Activated T-helper 1 cell treated with Interleukin-2 at 50 U/mL for 16 hours (primary cell): ENCODE measurements at regions not wholly inside any gene's neighbourhood (a gene's known extent, or its start where the extent isn't known, plus 50 kb on each side); places are given as distances from the start of the nearest gene placed in this dataset.
"Not testable (repeated sequence)": the region's sequence is repeated elsewhere in the genome, so short reads cannot be mapped to it uniquely, and the experiment has no call there.

ENCODE experiments used
- DNase-seq: peaks from one replicate; pipeline ENCODE4 v3.0.0-alpha.2; 2020; ENCODE audit warnings: low read depth

- DNase-seq = no peak
Observed at GRCh38 chr2:160550048-160550447, 56.4 kb upstream of the RBMS1 start.

- no peak for DNase-seq
Observed at GRCh38 chr2:160551259-160551658, 57.7 kb upstream of the RBMS1 start.

GRCh38 chr2:160555420-160556071, 61.9 kb upstream of the RBMS1 start:
- no peak for DNase-seq

GRCh38 chr2:160557903-160558302, 64.3 kb upstream of the RBMS1 start:
- DNase-seq = no peak

GRCh38 chr2:160558531-160558930, 64.9 kb upstream of the RBMS1 start:
- no peak for DNase-seq

GRCh38 chr2:160561551-160562295, 68.1 kb upstream of the RBMS1 start:
- no peak for DNase-seq

- DNase-seq = no peak
Observed at GRCh38 chr2:160562730-160563129, 69.1 kb upstream of the RBMS1 start.

- no peak for DNase-seq
Observed at GRCh38 chr2:160564591-160564990, 71.0 kb upstream of the RBMS1 start.

- DNase-seq = no peak
Observed at GRCh38 chr2:160565099-160565845, 71.7 kb upstream of the RBMS1 start.

- no peak for DNase-seq
Observed at GRCh38 chr2:160566717-160567116, 73.1 kb upstream of the RBMS1 start.

- no peak for DNase-seq
Observed at GRCh38 chr2:160568856-160569255, 75.2 kb upstream of the RBMS1 start.

- DNase-seq = no peak
Observed at GRCh38 chr2:160570376-160570775, 76.8 kb upstream of the RBMS1 start.

GRCh38 chr2:160574468-160575140, 81.0 kb upstream of the RBMS1 start:
- DNase-seq = no peak

GRCh38 chr2:160575368-160575767, 81.8 kb upstream of the RBMS1 start:
- no peak for DNase-seq

- DNase-seq = no peak
Observed at GRCh38 chr2:160576054-160576499, 82.5 kb upstream of the RBMS1 start.

GRCh38 chr2:160577081-160577480, 83.5 kb upstream of the RBMS1 start:
- not testable (repeated sequence) for DNase-seq

GRCh38 chr2:160581035-160581434, 87.4 kb upstream of the RBMS1 start:
- DNase-seq = no peak

- DNase-seq = no peak
Observed at GRCh38 chr2:160581448-160581847, 87.8 kb upstream of the RBMS1 start.

GRCh38 chr2:160582081-160582480, 88.5 kb upstream of the RBMS1 start:
- no peak for DNase-seq

- no peak for DNase-seq
Observed at GRCh38 chr2:160582490-160583145, 89.0 kb upstream of the RBMS1 start.

- DNase-seq = no peak
Observed at GRCh38 chr2:160583146-160583535, 89.5 kb upstream of the RBMS1 start.
